HG02610 (cell line): ENCODE measurements at regions not wholly inside any gene's neighbourhood (a gene's known extent, or its start where the extent isn't known, plus 50 kb on each side); places are given as distances from the start of the nearest gene placed in this dataset.

Experiments
- ATAC-seq: cut with Tn5 transposase; IDR thresholded peaks from one replicate; pipeline ENCODE4 v1.9.1; 2021; ENCODE audit warnings: mild to moderate bottlenecking, moderate library complexity; ENCODE audit not compliant: unreplicated experiment

- peak; percentile 85 for ATAC-seq
Measured at GRCh38 chr9:14560194-14560593, 133.0 kb downstream of the ZDHHC21 start.

DNA sequence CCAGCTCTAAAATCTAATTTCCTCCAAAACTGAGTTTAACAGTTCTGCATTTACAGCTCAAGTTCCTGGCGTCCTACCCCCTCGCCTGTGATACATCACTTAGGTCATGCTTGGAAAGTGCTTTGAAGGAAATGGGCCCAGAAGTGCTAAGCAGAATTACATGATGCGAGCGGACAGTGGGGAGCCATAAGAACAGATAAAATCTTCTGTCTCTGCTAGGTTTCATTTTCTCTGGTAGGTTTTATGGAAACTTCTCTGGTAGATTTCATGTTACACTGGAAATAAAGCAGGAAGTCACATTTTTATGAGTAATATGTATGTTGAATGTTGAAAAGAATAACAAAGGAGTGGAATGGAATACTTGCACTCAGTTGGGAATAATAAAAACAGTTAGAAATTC is 138.3 kb downstream of the ZDHHC21 start:
- no peak for ATAC-seq

DNA sequence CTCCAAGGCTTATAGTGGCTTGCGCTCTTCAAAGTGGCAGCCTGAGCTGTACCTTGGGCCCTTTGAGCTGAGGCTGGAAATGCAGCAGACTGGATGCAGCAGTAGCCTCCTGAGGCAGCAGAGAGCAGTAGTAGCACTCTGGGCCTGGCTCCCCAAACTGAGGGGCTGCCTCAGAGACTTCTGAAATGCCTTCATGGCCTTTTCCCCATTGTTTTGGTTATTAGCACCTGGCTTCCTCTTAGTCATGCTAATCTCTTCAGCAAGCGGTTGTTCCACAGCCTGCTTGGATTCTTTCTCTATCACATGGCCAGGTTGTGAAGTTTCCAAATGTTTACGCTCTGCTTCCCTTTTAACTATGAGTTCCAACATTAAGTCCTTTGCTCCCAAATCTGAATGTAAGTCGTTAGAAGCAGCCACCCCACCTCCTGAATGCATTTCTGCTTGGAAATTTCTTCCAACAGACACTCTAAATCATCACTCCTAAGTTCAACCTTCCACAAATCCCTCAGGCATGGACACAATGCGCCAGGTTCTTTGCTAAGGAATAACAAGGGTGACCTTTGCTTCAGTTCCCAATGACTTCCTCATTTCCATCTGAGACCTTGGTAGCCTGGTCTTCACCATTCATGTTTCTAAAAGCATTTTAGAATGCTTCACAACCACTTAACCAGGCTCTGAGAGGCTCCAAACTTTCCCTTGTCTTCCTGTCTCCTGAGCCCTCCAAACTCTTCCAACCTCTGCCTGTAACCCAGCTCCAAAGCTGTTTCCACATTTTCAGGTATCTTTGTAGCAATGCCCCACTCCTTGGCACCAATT is 145.8 kb downstream of the ZDHHC21 start:
- ATAC-seq = no peak

DNA sequence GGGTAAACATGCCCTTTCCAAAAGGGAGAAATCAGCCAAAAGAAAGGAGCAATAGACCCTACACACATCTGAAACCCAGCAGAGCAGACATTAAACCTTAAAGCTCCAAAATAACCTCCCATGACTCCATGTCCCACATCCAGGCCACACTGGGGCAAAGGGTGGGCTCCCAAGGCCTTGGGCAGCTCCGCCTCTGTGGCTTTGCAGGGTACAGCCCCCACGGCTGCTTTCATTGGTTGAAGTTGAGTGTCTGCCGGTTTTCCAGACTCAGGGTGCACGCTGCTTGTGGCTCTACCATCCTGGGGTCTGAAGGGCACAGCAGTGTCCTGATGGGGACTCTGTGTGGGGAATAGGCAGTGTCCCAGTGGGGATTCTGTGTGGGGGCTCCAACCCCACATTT is 146.5 kb downstream of the ZDHHC21 start:
- ATAC-seq = no peak

DNA sequence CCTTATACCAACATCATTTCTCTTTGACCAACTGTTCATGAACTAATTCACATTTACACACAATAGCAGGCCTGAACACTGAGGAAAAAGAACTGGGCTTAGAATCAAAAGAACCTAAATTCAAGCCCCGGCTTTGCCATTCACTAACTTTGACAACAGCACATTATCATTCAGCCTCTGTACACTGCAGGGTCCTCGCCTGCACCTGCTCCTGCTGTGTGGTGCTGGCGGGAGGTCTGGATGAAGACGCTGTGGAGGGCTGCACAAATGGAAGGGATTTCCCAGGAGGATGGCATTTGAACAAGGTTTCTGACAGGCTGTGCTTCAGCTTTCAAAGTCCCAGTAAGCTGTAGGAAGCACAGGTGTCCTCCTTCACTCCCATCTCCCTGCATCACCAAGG is 151.2 kb downstream of the ZDHHC21 start:
- ATAC-seq = no peak

DNA sequence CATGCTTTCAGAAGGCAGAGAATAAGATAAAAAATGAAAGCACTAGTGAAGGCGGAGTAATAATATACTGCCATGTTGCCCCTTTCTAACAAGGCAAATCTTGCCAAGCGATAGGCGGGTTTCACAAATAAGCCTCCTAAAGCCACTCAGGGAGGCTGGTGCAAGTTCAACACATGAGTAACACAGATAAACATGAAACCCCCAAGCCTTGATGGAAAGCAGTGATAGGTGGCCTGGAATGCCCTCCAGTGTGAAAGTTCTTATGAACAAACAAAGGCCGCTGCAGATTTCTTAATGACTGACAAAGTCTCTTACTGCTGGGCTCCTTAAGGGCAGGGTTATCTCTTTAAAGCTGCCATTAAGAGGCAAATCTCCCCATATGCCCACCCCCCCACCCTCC is 154.7 kb downstream of the ZDHHC21 start:
- no peak for ATAC-seq

GRCh38 chr9:14535161-14535955 is 157.9 kb downstream of the ZDHHC21 start:
- no peak for ATAC-seq

GRCh38 chr9:14533867-14534640 is 159.2 kb downstream of the ZDHHC21 start:
- ATAC-seq = no peak

DNA sequence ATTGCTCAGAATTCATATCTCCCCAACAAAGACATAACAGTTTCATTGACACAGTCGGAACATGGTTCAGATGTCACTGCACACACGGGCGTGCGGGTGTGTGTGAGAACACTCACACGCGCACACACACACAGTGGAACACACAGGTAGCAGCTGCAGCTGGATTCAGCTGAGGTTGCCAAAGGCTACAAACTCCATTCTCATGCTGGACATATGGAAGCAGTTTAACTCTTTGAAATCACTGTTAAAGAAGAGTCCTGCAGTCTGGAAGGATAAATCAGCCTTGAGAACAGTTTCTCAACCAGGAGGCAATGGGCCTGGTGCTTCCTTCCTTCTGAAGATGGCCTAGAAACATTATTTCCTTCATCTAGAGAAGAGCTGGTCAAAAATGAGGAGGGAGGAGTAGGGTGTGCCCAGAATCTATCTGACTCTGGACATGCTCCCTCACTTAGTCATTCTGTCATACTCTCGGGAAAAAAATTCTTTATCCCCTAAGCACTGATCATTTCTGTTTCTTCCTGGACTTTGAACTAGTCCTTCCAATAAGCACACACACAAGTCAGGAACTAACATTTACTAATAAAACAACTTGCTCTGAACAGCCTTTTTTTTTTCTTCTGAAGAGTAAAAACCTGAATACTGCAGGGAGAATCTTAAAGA is 160.6 kb downstream of the ZDHHC21 start:
- ATAC-seq = no peak

GRCh38 chr9:14531341-14532269 is 161.6 kb downstream of the ZDHHC21 start:
- no peak for ATAC-seq

DNA sequence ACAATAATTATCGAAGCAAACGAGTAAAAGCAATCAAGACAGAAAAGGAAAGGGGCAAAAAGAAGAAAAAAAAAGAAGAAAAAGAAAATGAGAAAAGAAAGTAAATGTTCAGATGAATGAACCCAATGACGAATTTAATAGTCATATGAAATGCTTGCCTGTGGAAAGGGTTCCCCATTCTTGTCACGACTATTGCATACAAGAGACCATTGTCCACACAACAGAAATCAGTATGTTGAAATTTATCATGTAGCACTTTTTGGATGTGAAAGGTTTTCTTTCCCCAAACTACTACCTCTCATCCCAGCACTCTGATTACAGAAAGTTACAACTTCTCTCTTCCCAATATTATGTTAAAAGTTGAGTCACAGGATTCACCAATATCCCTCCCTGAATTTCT is 162.4 kb downstream of the ZDHHC21 start:
- no peak for ATAC-seq

GRCh38 chr9:14530366-14530765 is 162.9 kb downstream of the ZDHHC21 start:
- no peak for ATAC-seq

DNA sequence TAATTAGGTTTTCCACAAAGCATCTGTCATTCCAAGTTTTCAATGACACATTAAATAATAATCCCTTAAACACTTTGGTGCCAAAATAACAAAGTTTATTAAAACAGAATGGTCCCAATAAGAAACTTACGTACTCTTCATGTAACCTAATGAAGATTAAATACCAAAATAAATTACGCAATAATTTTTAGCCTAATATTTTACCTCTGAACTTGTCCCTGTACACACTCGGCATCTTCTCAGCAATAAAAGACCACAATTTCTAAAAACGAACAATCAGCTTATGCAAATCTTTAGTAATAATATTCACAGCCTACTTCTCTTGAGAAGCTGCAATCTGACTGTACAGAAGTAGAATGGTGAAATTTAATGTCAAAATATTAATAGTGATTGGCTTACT is 163.6 kb downstream of the ZDHHC21 start:
- ATAC-seq = no peak

GRCh38 chr9:14529054-14529453 is 164.2 kb downstream of the ZDHHC21 start:
- no peak for ATAC-seq

DNA sequence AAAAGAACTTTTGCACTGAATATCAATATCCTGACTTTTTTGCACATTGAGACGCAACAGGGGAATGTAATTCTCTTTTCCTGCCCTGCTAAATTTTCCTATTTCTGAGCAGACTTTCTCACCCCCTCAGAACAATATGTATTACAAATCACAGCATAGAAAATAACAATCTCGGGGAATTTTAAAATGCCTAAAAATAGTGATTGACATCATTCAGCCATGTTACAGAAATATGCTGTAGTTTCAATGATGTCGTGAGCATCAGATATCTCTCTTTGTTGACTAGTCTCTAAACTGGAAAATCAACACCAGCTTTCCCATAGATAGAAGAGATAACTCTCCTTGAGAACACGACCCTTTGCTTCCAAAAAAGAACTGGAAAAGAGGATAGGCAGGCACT is 166.7 kb downstream of the ZDHHC21 start:
- ATAC-seq = no peak

DNA sequence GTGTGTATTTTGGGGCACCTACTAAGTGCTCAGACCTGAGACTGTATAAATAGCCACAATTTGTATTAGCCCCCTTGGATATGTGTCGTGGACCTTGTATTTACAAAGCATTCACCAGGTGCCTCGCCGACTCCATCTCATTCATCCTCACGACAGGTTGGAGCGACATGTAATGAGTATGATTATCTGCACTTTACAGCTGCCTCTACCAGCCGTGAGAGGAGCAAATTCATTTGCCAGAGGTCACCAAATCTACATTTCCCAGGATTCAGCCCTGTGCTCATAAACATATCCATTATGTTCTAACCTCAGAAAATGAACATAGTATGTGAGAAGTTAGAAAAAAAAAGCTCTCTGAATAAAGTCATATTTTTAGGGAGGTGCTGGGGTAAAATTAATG is 167.4 kb downstream of the ZDHHC21 start:
- ATAC-seq = no peak

GRCh38 chr9:14524873-14525515 is 168.2 kb downstream of the ZDHHC21 start:
- ATAC-seq = no peak

- no peak for ATAC-seq
Measured at GRCh38 chr9:14523545-14523944, 169.7 kb downstream of the ZDHHC21 start.

- ATAC-seq = no peak
Measured at GRCh38 chr9:14522627-14523379, 170.4 kb downstream of the ZDHHC21 start.
